Astrocyte of the spinal cord (primary cell): ENCODE measurements at regions not wholly inside any gene's neighbourhood (a gene's known extent, or its start where the extent isn't known, plus 50 kb on each side); places are given as distances from the start of the nearest gene placed in this dataset.

Source experiments
- DNase-seq: peaks from one replicate; pipeline ENCODE4 v3.0.0; 2011; ENCODE audit warnings: low read depth, low spot score
- H3K4me3 ChIP-seq: 2 replicates; pipeline ENCODE4 v1.5.1; 2011; ENCODE audit warnings: low read depth, mild to moderate bottlenecking, low read length, moderate library complexity
- in situ Hi-C: cut with HindIII; loops from 2 replicates; pipeline ENCODE4 v1.10.0; 2017; ENCODE audit warnings: low sequenced_read_pairs
- TF ChIP-seq, protein P1 (sequence below): IDR thresholded peaks from 2 replicates; pipeline ENCODE4 v1.5.1; 2012; ENCODE audit warnings: low read depth, mild to moderate bottlenecking, low read length, inconsistent platforms

DNA sequence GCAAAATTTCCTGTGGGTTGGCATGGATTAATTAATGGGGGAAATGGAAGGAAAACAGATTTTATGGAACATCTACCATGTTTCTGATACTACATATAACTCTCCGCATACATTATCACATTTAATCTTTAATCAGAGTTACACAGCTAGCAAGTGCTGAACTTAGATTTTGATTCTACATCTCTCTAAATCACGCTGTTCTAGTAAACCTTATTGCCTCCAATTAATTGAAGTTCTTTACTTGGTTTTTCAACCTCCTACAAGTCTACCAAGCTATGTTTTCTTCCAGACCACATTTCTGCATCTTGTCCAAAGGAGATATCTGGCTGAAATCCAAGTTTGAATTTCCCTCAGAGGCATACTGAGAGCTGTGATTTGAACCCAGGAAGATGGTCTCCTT is 125.8 kb upstream of the GAREM1 start:
- TF ChIP-seq, protein P1, sequence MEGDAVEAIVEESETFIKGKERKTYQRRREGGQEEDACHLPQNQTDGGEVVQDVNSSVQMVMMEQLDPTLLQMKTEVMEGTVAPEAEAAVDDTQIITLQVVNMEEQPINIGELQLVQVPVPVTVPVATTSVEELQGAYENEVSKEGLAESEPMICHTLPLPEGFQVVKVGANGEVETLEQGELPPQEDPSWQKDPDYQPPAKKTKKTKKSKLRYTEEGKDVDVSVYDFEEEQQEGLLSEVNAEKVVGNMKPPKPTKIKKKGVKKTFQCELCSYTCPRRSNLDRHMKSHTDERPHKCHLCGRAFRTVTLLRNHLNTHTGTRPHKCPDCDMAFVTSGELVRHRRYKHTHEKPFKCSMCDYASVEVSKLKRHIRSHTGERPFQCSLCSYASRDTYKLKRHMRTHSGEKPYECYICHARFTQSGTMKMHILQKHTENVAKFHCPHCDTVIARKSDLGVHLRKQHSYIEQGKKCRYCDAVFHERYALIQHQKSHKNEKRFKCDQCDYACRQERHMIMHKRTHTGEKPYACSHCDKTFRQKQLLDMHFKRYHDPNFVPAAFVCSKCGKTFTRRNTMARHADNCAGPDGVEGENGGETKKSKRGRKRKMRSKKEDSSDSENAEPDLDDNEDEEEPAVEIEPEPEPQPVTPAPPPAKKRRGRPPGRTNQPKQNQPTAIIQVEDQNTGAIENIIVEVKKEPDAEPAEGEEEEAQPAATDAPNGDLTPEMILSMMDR: no peak
- no peak for DNase-seq
- no peak overlapping the region for H3K4me3 ChIP-seq
- in situ Hi-C loops: no loop called here

DNA sequence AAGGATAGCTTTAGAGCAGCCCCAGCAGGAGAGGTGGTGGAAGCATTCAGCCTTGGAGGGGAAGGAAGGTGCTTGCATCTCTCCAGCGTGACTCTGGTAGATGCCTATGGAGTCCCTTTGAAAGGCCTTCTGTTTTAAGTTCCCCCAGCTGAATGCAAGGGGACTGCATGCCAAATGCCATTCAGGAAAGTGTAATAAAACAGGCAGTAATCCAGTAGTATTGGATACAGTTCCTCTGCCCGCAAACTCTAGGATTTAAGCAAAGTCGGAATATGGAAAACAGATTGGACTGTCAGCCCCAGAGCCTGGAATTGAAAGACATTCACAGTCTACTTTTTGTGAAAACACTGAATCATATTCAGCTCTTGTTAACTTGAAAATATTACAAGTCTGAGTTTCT is 125.2 kb upstream of the GAREM1 start:
- TF ChIP-seq, protein P1: no peak
- no peak overlapping the region for H3K4me3 ChIP-seq
- in situ Hi-C loops: no loop called here
- no peak for DNase-seq

DNA sequence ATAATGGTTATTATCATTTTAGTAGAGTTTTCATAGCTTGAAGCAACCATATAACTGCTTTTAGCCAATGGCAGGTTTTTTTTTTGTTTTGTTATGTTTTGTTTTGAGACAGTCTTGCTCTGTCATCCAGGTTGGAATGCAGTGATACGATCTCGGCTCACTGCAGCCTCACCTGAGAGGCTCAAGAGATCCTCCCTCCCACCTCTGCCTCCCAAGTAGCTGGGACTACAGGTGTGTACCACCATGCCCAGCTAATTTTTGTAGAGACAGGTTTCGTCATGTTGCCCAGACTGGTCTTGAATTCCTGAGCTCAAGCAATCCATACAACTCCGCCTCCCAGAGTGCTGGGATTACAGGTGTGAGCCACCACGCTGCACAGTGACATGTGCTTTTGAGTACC is 117.5 kb upstream of the GAREM1 start:
- DNase-seq: no peak
- TF ChIP-seq, protein P1: no peak
- no peak overlapping the region for H3K4me3 ChIP-seq
- in situ Hi-C loops: no loop called here

DNA sequence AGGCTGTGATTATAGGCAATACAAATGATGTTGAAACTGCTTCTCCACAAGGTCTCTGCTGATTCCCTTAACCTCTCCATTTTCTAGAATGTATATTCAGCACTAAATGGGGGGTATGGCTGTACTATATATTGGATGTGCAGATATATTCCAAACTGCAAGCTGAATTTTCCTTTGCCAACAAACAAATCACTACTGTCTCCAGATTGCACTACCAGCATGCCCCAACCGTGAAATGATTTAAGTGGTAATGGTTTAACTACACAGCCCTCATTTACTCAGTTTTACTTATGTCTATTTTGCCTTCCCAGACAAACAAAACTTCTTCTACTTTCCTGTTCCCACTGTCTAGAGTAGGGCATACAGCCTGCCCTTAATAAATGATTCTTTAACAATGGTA is 112.7 kb upstream of the GAREM1 start:
- DNase-seq: no peak
- no peak overlapping the region for H3K4me3 ChIP-seq
- TF ChIP-seq, protein P1: no peak
- in situ Hi-C loops: no loop called here

DNA sequence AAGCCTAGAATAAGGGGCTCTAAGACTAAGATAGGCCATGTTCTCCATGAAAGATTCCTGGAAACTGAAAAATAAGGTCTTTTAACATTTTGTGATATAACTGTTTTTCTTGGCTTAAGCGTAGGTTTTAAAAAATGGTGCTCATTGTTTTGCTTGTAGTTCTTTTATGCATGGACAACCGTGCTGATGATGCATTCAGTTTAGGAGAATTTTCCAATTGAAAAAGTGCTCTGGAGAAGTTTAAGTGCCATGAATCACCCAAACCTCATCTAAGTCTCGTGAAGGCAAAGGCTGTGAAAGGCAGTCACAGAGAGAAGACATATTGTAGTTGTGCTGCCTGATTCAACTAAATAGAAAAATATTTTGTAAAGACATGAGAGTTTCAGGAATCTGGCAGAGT is 111.8 kb upstream of the GAREM1 start:
- no peak overlapping the region for H3K4me3 ChIP-seq
- TF ChIP-seq, protein P1: no peak
- in situ Hi-C loops: no loop called here
- peak; percentile 23 for DNase-seq

DNA sequence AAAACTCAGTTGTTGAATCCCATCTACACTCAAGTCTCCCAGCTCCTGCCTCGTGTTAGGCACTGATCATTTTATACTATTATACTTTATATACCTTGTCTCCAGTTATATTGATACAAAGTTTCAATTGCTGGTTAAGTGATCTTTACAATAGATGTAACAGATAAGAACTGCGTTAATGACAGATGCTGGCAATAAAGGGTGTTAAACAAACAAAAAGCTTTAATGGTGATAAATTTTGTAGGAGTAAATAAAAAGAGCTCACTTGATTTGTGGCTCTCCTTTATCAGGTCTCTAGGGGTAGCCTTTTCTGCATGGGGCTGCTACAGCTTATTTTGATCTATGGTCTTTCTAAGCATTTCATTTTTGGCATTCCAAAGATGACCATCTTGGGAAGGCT is 106.9 kb upstream of the GAREM1 start:
- in situ Hi-C loops: no loop called here
- TF ChIP-seq, protein P1: no peak
- no peak for DNase-seq
- no peak overlapping the region for H3K4me3 ChIP-seq
